Skeletal muscle tissue (tissue), 3 donors: ENCODE measurements at regions not wholly inside any gene's neighbourhood (a gene's known extent, or its start where the extent isn't known, plus 50 kb on each side); places are given as distances from the start of the nearest gene placed in this dataset.
"Not testable (repeated sequence)": the region's sequence is repeated elsewhere in the genome, so short reads cannot be mapped to it uniquely, and the experiment has no call there.

Experiments used
- H3K27ac ChIP-seq: one replicate; pipeline ENCODE4 v1.7.0; 2013; ENCODE audit warnings: mild to moderate bottlenecking, low read depth, low read length, inconsistent platforms
- H3K27me3 ChIP-seq, 3 donors: one replicate each; pipeline ENCODE4 v1.7.0; 2013; ENCODE audit warnings: low read length in 3 of 3; ENCODE audit not compliant: control insufficient read depth in 3 of 3, insufficient read depth in 3 of 3
- H3K36me3 ChIP-seq, 3 donors: one replicate each; pipeline ENCODE4 v1.7.0; 2013; ENCODE audit warnings: low read length in 3 of 3; ENCODE audit not compliant: control insufficient read depth in 3 of 3, insufficient read depth in 3 of 3
- H3K4me1 ChIP-seq, 3 donors: one replicate each; pipeline ENCODE4 v1.7.0; 2013; ENCODE audit warnings: low read length in 3 of 3, mild to moderate bottlenecking in 3 of 3; ENCODE audit not compliant: control insufficient read depth in 3 of 3, insufficient read depth in 3 of 3
- H3K4me3 ChIP-seq, 3 donors: one replicate each; pipeline ENCODE4 v1.7.0; 2013; ENCODE audit warnings: low read length in 3 of 3
- H3K9ac ChIP-seq, 3 donors: one replicate each; pipeline ENCODE4 v1.7.0; 2013; ENCODE audit warnings: low read length in 3 of 3, mild to moderate bottlenecking in 3 of 3, moderate library complexity in 2 of 3, low read depth in 1 of 3
- H3K9me3 ChIP-seq, 3 donors: one replicate each; pipeline ENCODE4 v1.7.0; 2013; ENCODE audit warnings: low read length in 3 of 3; ENCODE audit not compliant: control insufficient read depth in 3 of 3
- donor health status: Osteomylitis.

GRCh38 chr4:187380181-187380581 lies 615.4 kb upstream of the ZFP42 start:
- Histone ChIP-seq H3K4me3 (no peak overlapping the region), H3K4me1 (no peaks in the 10 kb centered on the region), H3K36me3 (no peaks in the 10 kb centered on the region), H3K9me3 (peaks cover 0 to 2% (median 0%) of the 10 kb centered on the region in 3 donors), H3K27ac (no peak overlapping the region), H3K9ac (no peak overlapping the region), H3K27me3 (no peaks in the 10 kb centered on the region)

- Histone ChIP-seq H3K9me3 (peaks cover 0 to 2% (median 0%) of the 10 kb centered on the region in 3 donors), H3K27ac (no peak overlapping the region), H3K27me3 (no peaks in the 10 kb centered on the region), H3K4me1 (no peaks in the 10 kb centered on the region), H3K4me3 (no peak overlapping the region), H3K9ac (no peak overlapping the region), H3K36me3 (no peaks in the 10 kb centered on the region)
These were observed 612.4 kb upstream of the ZFP42 start for GRCh38 chr4:187383181-187383580.

GRCh38 chr4:187387739-187388138 lies 607.8 kb upstream of the ZFP42 start:
- Histone ChIP-seq H3K4me1 (no peaks in the 10 kb centered on the region), H3K27ac (no peak overlapping the region), H3K9ac (no peak overlapping the region), H3K4me3 (no peak overlapping the region), H3K9me3 (no peaks in the 10 kb centered on the region), H3K27me3 (no peaks in the 10 kb centered on the region), H3K36me3 (no peaks in the 10 kb centered on the region)

- H3K27me3 ChIP-seq, result no peaks in the 10 kb centered on the region
- no peak overlapping the region for H3K27ac ChIP-seq
- no peaks in the 10 kb centered on the region for H3K9me3 ChIP-seq
These were observed 606.2 kb upstream of the ZFP42 start for GRCh38 chr4:187389420-187389819.

GRCh38 chr4:187390646-187391045 lies 604.9 kb upstream of the ZFP42 start:
- no peaks in the 10 kb centered on the region for H3K27me3 ChIP-seq
- H3K36me3 ChIP-seq, result no peaks in the 10 kb centered on the region
- no peak overlapping the region for H3K4me3 ChIP-seq
- no peak overlapping the region for H3K9ac ChIP-seq
- no peaks in the 10 kb centered on the region for H3K9me3 ChIP-seq
- H3K27ac ChIP-seq, result no peak overlapping the region
- no peaks in the 10 kb centered on the region for H3K4me1 ChIP-seq

More at GRCh38 chr4:187389420-187389819, 606.2 kb upstream of the ZFP42 start:
- Histone ChIP-seq H3K4me3 (no peak overlapping the region), H3K36me3 (no peaks in the 10 kb centered on the region), H3K4me1 (no peaks in the 10 kb centered on the region), H3K9ac (no peak overlapping the region)

GRCh38 chr4:187393531-187394344 lies 601.8 kb upstream of the ZFP42 start:
- Histone ChIP-seq H3K36me3 (no peaks in the 10 kb centered on the region), H3K4me1 (no peaks in the 10 kb centered on the region), H3K27ac (no peak overlapping the region), H3K9me3 (no peaks in the 10 kb centered on the region), H3K27me3 (no peaks in the 10 kb centered on the region), H3K9ac (no peak overlapping the region), H3K4me3 (no peak overlapping the region)

- no peaks in the 10 kb centered on the region for H3K4me1 ChIP-seq
These were observed 599.5 kb upstream of the ZFP42 start for GRCh38 chr4:187396106-187396505.

GRCh38 chr4:187408447-187408846 lies 587.1 kb upstream of the ZFP42 start:
- not testable (repeated sequence) for H3K4me1 ChIP-seq, H3K4me3 ChIP-seq, H3K27ac ChIP-seq, H3K27me3 ChIP-seq, H3K9ac ChIP-seq, H3K36me3 ChIP-seq, H3K9me3 ChIP-seq

More at GRCh38 chr4:187396106-187396505, 599.5 kb upstream of the ZFP42 start:
- no peaks in the 10 kb centered on the region for H3K36me3 ChIP-seq
- no peaks in the 10 kb centered on the region for H3K9me3 ChIP-seq
- no peak overlapping the region for H3K9ac ChIP-seq
- no peak overlapping the region for H3K27ac ChIP-seq
- H3K27me3 ChIP-seq, result no peaks in the 10 kb centered on the region
- H3K4me3 ChIP-seq, result no peak overlapping the region

GRCh38 chr4:187413564-187414358 lies 581.8 kb upstream of the ZFP42 start:
- Histone ChIP-seq H3K9ac (no peak overlapping the region), H3K4me1 (no peaks in the 10 kb centered on the region), H3K4me3 (no peak overlapping the region), H3K36me3 (no peaks in the 10 kb centered on the region), H3K9me3 (peaks cover 0 to 3% (median 0%) of the 10 kb centered on the region in 3 donors), H3K27ac (no peak overlapping the region), H3K27me3 (no peaks in the 10 kb centered on the region)

GRCh38 chr4:187414716-187415115 lies 580.9 kb upstream of the ZFP42 start:
- H3K4me1 ChIP-seq, result no peaks in the 10 kb centered on the region
- H3K27ac ChIP-seq, result no peak overlapping the region
- no peak overlapping the region for H3K9ac ChIP-seq
- peaks cover 0 to 3% (median 0%) of the 10 kb centered on the region in 3 donors for H3K9me3 ChIP-seq
- H3K27me3 ChIP-seq, result no peaks in the 10 kb centered on the region
- H3K36me3 ChIP-seq, result no peaks in the 10 kb centered on the region
- no peak overlapping the region for H3K4me3 ChIP-seq
